ENCODE measurements at regions not wholly inside any gene's neighbourhood (a gene's known extent, or its start where the extent isn't known, plus 50 kb on each side); places are given as distances from the start of the nearest gene placed in this dataset.

- TF ChIP-seq ZBTB40 (IDR thresholded peaks at IDR 0.05; ENCODE audit: borderline replicate concordance) (no peak), EP300 (IDR thresholded peaks at IDR 0.05; ENCODE audit: borderline replicate concordance in 1 of 2, control insufficient read depth in 1 of 2, low read depth in 2 of 2, low read length in 2 of 2) (no peak)
- no peak overlapping the region for H3K9ac ChIP-seq (ENCODE audit: control insufficient read depth, insufficient read depth, low read length)
- 21% methylated on average over 2 of the region's 2 CpGs for WGBS (ENCODE audit: insufficient coverage, insufficient replicate concordance, low lambda C conversion rate, missing lambda C conversion rate)
- H3K79me2 ChIP-seq (ENCODE audit: control insufficient read depth, insufficient read depth, low read length) = no peaks in the 10 kb centered on the region
- ATAC-seq (no peak), FAIRE-seq (no peak), DNase-seq (ENCODE audit: low read depth, low spot score) (no peak)
- no peak overlapping the region for H3K4me3 ChIP-seq
- no TSS peak for BruUV-seq (replicated peaks)
- ChIA-PET POLR2A (no interaction called here), RAD21 (ENCODE audit: unreplicated experiment) (no interaction called here), SMC1A (ENCODE audit: uncharacterized antibody, unreplicated experiment) (no interaction called here), CTCF (interaction anchor here (1.5 kb wide), 1 partner anchor 292 kb away, joined by 7 read pairs; no protein-coding TSS in a partner anchor)
- in situ Hi-C loops (cut with MboI) = no loop called here
- intact Hi-C loops (cut with micrococcal nuclease; ENCODE audit: unreplicated experiment) = no loop called here
- no peaks in the 10 kb centered on the region for H3K36me3 ChIP-seq (ENCODE audit: control insufficient read depth in 2 of 2, insufficient read depth in 2 of 2, low read length in 1 of 2)
- H3K4me2 ChIP-seq (ENCODE audit: control insufficient read depth, insufficient read depth) = no peak overlapping the region
- H3K9me3 ChIP-seq (replicated peaks; ENCODE audit: control insufficient read depth, insufficient read depth, low read length) = no peaks in the 10 kb centered on the region
- H3K4me1 ChIP-seq (ENCODE audit: control insufficient read depth, insufficient read depth, low read length) = no peaks in the 10 kb centered on the region
- H3K27me3 ChIP-seq (replicated peaks in 1 of 2; ENCODE audit: control insufficient read depth in 2 of 2, insufficient read depth in 2 of 2, low read length in 1 of 2) = no peaks in the 10 kb centered on the region
- H2AFZ ChIP-seq (ENCODE audit: control insufficient read depth, low read depth, low read length) = no peak overlapping the region
- H4K20me1 ChIP-seq (ENCODE audit: control insufficient read depth, insufficient read depth) = no peaks in the 10 kb centered on the region
- H3K27ac ChIP-seq (ENCODE audit: control insufficient read depth, insufficient read depth) = no peak overlapping the region
Measured at GRCh38 chr5:24112420-24112819, 532.4 kb downstream of the CDH10 start.

- in situ Hi-C loops (cut with MboI) = no loop called here
- no peaks in the 10 kb centered on the region for H4K20me1 ChIP-seq (ENCODE audit: control insufficient read depth, insufficient read depth)
- ATAC-seq (no peak), FAIRE-seq (no peak), DNase-seq (ENCODE audit: low read depth, low spot score) (no peak)
- H3K9ac ChIP-seq (ENCODE audit: control insufficient read depth, insufficient read depth, low read length) = no peak overlapping the region
- no peaks in the 10 kb centered on the region for H3K27me3 ChIP-seq (replicated peaks in 1 of 2; ENCODE audit: control insufficient read depth in 2 of 2, insufficient read depth in 2 of 2, low read length in 1 of 2)
- no peaks in the 10 kb centered on the region for H3K36me3 ChIP-seq (ENCODE audit: control insufficient read depth in 2 of 2, insufficient read depth in 2 of 2, low read length in 1 of 2)
- SMC1A ChIA-PET (ENCODE audit: uncharacterized antibody, unreplicated experiment) = no interaction called here
- H3K9me3 ChIP-seq (replicated peaks; ENCODE audit: control insufficient read depth, insufficient read depth, low read length) = no peaks in the 10 kb centered on the region
- no peak overlapping the region for H3K4me3 ChIP-seq
- BruUV-seq (replicated peaks) = no TSS peak
- intact Hi-C loops (cut with micrococcal nuclease; ENCODE audit: unreplicated experiment) = no loop called here
- H3K79me2 ChIP-seq (ENCODE audit: control insufficient read depth, insufficient read depth, low read length) = no peaks in the 10 kb centered on the region
- H3K4me2 ChIP-seq (ENCODE audit: control insufficient read depth, insufficient read depth) = no peak overlapping the region
- no peak overlapping the region for H2AFZ ChIP-seq (ENCODE audit: control insufficient read depth, low read depth, low read length)
- RAD21 ChIA-PET (ENCODE audit: unreplicated experiment) = no interaction called here
- no peaks in the 10 kb centered on the region for H3K4me1 ChIP-seq (ENCODE audit: control insufficient read depth, insufficient read depth, low read length)
- 6% methylated on average over 2 of the region's 2 CpGs for WGBS (ENCODE audit: insufficient coverage, insufficient replicate concordance, low lambda C conversion rate, missing lambda C conversion rate)
- no peak overlapping the region for H3K27ac ChIP-seq (ENCODE audit: control insufficient read depth, insufficient read depth)
- POLR2A ChIA-PET = no interaction called here
- CTCF ChIA-PET = no interaction called here
- TF ChIP-seq ZBTB4 (CRISPR knock-in tag; IDR thresholded peaks at IDR 0.05) (no peak), IRF4 (IDR thresholded peaks at IDR 0.05; ENCODE audit: low read depth, low read length) (no peak), CBFB (IDR thresholded peaks at IDR 0.05; ENCODE audit: low read depth) (no peak), ZBTB11 (CRISPR knock-in tag; IDR thresholded peaks at IDR 0.05) (no peak)
Measured at GRCh38 chr5:24118351-24118750, 526.4 kb downstream of the CDH10 start.

Data from GM12878 (cell line).